NCI-H345 (cell line): ENCODE measurements at regions not wholly inside any gene's neighbourhood (a gene's known extent, or its start where the extent isn't known, plus 50 kb on each side); places are given as distances from the start of the nearest gene placed in this dataset.
"Not testable (repeated sequence)": the region's sequence is repeated elsewhere in the genome, so short reads cannot be mapped to it uniquely, and the experiment has no call there.

Experiments used
- DNase-seq: peaks from one replicate; lab custom pipeline; 2025; lab: John Stamatoyannopoulos, UW

DNA sequence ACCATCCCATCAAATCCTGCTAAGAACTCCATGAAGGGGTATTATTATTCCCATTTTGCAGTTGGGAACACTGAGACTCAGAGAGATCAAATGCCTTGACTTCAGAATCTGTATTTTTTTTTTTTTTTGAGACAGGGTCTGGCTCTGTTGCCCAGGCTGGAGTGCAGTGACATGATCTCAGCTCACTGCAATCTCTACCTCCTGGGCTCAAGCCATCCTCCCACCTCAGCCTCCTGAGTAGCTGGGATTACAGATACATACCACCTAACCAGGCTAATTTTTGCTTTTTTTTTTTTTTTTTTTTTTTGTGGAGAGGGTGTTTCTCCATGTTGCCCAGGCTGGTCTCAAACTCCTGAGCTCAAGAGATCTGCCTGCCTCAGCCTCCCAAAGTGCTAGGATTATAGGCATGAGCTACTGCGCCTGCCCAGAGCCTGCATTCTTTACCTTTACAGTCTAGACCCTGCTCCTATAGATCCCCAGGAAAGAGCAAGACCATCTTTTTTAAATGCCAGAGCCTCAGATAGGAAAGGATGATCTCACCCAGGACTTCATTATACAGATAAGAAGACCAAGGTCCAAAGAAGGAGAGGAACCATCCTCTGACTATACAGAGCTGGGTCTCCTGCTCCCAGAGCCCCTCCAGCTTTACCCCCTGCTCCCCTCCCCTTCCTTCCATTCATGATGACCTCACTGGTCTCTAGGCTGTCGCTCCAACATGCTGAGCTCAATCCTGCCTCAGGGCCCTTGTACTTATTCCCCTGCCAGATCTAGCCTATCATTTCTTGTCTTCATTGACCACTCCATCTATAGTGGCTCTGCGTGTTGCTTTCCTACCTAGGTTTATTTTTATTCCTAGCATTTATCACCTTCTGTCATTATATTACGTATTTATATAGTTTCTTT lies 138.6 kb downstream of the CEBPB start:
- DNase-seq = no peak

DNA sequence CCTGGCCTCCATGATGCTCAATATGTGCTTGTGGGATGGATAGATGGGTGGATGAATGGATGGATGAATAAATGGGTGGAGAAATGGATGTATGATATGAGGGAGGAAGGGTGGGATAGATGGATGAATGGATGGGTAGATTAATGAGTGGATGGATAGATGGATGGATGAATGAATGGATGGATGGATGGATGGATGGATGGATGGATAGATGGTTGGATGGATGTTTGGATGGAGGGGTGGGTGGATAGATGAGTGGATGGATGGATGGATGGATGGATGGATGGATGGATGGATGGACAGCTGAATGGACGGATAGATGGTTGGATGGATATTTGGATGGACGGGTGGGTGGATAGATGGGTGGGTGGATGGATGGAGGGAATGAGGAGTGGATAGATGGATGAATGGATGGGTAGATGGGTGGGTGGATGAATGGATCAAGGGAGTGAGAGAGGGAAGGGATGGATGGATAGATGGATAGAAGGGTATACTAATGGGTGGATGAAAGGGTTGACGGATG lies 139.4 kb downstream of the CEBPB start:
- DNase-seq = no peak

DNA sequence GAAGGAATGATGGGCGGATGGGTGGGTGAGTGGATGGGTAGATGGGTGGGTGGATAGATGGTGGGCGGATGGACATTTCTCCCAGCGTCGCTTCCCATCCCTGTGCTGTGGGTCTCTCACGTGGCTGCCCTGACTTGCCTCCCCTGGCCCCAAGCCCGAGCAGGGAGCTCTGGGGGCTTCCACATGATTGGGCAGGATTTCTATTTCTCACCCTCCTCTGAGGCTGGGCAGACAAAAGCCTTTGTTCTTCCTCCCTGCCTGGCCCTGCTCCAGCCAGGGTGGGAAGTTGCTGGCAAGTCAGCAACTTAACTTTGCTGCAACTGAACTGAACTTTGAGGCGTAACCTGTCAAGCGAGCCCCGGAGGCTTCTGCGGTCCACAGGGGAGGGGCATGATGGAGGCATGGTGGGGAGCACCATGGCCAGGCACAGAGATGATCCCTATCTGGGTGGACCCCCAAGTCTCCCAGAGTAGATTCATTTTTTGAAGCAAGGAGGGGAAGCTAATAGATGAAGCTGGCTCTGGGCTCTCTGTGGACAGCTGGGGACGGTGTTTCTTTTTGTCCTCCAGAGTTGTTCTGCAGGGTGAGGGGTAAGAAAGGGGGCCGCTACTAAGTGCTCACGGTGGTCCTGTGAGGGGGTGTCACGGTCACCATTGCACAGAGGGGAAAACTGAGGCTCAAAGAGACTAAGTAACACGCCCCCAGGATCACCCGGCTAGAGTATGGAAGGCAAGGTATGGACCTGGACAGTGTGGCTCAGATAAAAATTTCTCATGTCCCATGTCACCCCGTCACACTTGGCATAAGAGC lies 140.1 kb downstream of the CEBPB start:
- no peak for DNase-seq

DNA sequence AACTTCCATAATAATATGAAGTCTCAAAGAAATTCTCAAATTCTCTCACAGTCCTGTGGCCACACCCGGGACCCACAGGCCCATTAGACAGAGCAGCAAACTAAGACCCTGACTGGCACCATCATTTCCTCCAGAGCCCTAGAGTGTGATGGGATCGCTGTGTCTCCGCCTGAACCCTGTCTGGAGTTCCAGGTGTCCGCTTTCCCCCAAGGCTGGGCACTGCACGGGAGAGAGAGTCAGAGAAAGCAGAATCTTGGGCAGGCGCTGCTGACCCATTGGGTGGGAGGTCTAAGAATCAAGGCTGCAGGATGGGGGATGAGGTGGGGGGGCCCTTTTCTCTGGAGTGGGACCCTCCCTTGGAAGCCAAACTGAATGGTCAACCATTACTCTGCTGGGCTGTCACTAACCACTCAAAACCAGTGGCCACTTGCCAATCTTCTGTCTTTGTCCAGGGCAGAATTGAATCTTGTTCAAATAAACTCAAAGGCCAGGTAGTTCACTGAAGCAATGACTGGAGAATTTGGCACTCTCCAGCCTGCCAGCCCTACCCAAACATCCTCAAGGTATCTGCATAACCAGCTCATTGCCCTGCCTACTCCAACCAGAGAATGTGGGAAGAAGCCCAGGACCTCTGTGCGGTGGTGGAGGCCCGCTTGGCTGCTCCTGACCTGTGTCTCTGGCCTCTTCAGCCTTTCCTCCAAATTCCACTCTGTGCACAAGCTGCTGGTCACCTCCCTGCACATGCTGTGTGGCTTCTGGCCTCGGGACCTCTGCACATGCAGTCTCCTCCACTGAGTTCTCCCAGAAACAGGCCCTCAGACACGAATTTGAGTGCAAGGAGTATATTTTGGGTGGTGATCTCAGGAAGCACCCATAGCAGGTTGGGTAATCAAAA lies 141.1 kb downstream of the CEBPB start:
- DNase-seq = no peak

DNA sequence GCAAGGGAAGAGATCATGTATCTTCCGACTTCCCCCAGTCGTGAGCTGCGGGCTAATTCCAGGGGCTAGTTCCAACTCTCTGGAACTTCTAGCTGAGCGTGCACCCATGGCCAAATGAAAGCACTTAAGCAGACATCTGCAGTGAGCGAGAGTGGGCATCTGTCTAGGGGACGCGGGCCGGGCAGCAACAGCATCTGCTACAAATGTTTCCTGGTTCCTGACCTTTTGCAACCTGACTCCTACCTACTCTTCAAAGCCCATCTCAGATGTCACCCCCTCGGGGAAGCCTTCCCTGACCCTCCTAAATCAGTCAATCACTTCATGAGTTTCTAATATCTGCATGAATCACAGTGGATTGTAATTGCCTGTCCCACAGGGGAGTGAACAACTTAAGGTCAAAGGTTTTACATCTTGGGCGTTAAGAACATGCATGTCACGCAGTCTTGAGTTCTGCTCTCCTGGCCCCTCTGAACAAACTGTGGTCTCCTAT lies 141.9 kb downstream of the CEBPB start:
- no peak for DNase-seq

DNA sequence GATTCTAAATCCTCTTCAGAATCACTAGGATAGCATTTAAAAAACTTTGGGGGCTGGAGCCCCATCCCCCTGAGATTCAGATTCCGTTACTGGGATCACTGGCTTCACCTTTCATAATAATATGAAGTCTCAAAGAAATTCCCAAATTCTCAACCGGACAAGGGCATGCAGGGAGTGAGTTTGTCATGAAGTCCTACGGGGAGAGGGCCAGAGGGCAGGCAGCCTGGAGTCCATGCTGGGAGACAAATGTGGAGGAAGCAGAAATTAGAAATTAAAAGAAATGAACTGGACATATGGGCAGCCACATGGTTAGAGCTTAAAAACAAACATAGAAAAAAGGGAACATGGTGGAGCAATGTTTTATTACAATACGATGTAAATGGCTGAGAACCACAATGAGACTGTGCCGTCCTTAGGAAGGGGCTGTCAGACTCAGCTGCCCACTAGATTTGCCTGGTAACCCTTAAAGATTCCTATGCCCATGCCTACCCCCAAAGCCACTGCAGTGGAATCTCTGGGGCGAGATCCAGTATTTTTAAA lies 142.6 kb downstream of the CEBPB start:
- DNase-seq = no peak

DNA sequence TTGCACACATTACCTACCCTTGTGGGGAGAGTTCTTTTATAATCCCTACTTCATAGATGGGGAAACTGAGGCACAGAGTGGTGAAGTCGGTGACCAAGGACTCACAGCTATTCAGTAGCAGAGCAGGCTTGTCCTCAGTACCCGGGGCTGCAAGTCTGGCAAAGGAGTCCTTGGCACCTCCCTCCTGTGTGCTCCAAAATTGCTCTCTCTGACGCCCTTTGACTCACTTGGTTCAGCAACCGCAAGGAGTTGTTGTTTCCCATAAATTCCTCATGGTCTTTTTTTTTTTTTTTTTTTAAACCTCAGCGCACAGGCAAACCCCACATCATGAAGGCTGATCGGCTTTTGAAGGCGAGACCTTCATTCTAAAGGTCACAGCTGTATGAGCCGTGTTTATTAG lies 143.2 kb downstream of the CEBPB start:
- no peak for DNase-seq

DNA sequence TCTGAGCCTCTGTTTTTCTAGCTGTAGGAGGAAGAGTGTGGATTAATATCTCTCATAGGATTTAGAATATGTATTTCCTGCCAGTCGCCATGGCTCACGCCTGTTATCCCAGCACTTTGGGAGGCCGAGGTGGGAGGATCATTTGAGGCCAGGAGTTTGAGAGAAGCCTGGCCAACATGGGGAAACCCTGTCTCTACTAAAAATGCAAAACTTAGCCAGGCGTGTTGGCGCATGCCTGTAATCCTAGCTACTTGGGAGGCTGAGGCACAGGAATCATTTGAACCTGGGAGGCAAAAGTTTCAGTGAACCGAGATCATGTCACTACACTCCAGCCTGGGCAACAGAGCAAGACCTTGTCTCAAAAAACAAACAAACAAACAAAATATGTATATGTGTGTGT lies 143.9 kb downstream of the CEBPB start:
- not testable (repeated sequence) for DNase-seq

DNA sequence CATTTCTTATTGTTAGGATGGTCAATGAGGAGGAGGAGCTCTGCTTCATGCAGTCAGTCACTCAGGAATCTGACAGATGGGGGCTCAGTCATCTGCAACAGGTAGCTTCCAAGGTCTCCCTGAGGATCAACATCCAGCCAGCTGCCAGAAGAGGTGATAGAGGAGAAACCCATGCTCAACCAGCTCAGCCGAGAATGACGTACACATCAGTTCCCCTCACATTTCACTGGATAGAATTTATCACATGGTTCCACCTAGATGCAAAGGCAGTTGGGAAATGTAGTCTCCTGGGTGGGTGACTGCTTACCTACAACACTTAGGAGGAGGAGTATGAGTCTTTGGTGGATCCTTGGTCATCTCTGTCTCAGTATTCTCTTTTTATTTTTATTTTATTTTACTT lies 144.5 kb downstream of the CEBPB start:
- DNase-seq = peak; percentile 66

DNA sequence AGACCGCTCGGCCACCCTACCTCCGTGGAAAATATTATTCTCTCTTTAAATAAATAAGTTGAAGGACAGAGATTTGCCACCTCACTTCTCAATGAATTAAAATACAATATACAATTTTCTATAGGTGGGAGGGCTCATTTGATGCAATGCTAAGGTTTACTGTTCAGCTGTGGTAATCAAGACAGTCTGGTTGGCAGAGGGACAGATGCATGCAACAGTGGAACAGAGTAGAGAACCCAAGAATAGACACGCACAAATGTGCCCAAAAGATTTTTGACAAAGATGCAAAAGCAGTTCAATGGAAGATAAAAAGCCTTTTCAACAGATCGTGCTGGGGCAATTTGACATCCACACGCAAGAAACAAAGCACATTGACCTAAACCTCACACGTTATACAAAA lies 145.2 kb downstream of the CEBPB start:
- no peak for DNase-seq

DNA sequence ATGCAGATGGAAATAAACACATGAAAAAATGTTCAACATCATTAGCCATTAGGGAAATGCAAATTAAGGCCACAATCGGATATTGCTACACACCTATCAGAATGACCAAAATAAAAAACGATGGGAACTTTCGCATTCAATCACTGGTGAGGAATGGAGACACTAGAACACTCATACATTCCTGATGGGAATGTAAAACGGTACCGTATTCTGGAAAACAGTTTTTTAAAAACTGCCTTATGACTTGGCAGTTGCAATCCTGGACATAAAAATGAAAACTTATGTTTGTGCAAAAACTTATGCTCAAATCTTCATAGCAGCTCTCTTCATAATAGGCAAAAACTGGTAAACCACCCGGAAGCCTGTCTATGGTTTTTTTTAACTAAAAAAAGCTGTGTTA lies 146.0 kb downstream of the CEBPB start:
- no peak for DNase-seq

DNA sequence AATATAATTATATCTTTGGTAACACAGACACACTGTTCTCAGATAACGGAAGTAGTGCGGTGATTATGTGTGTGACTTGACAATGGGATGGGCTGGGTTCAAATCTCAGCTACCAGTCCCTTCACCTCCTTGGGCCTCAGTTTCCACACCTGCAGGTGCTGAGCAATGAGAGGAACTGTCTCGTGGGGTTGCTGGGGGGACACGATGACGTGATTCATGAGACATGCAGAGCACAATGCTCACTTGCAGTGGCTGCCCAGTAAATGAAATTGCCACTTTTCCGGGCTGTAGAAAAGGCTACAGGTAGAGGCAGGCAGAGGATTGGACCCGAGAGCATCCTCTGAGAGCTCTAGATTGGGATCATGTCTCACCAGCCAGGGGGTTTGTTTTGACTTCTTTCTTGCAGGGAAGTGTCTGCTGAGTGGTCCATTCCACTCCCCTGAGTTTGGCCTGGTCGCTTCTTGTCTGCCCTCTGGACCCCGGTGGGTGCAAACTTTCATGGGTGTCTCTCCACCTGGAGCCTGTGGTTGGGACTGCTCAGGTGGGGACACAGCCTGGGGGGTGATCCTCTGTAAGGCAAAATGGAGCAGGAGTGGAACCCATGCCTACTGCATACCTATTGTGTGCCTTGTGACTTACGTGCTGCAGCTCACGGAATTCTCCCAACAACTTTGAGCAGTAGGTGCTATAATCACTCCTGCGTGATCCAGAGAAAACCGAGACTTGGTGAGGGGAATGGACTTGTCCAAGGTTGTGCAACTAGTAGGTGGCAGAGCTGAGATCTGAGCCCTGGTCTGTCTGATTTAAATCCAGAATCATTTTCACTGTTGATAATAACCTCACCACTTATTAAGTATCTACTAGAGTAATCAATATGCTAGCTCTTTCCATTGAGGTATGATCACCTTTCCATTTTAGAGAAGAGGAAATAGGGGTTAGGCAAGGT lies 147.2 kb downstream of the CEBPB start:
- DNase-seq = no peak

DNA sequence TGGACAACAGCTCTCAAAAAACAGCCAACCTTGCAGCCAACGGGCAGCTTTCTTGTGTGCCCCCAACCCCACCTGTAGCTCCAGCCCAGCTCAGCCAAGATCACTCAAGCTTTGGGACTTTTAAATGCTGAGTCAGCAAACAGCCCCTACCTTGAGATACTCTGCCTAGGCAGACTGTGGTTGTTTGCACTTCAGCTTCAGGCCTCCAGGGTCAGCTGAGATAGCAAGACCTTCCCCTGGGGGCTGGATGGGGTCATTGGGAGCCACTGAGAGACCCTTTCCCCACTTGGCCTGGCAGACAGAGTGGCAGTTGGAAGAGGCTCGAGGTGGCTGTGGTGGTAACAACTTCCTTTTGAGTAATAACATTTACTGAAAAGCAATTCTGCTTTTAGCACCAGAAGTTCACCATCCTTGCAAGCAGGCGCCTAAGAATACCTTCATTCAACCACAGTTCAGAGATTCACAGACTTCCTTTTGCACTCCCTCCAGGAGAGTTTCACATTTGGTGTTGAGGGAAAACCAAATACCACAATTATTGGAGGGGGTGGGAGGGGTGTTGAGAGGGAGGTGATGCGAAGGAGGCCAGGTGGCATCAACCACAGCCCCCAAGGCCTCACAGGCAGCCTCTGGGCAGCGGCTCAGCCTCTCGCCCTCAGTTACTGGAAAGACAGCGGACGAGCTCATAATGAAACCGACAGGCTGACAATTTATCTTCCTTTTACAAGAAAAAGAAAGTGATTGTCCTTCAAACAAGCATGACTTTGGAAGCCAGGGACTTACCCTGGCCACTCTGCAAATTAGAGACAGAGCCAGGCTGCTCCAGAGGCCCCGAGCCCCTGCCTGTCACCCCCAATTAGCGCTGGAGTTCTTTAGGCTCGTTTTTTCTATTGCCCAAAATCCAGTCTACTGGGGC lies 148.1 kb downstream of the CEBPB start:
- DNase-seq = no peak

DNA sequence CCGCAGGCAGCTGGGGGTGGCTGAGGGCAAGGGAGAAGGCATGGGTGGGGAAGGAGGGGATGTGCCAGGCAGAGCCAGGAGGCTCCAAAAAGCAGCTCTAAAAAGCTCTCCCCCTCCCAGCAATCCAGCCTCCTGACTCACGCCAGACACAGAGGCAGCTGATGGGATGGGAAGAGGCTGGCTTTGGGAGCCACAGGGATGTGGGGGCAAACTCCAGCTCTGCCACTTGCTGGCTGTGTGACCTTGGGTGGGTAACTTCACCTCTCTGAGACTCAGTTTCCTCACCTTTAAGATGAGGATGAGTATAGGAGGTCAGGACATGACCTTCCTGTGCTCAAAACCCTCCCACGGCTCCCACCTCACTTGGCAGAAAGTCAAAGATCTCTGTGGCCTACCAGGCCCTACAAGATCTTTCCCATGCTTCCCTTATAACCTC lies 148.9 kb downstream of the CEBPB start:
- no peak for DNase-seq

DNA sequence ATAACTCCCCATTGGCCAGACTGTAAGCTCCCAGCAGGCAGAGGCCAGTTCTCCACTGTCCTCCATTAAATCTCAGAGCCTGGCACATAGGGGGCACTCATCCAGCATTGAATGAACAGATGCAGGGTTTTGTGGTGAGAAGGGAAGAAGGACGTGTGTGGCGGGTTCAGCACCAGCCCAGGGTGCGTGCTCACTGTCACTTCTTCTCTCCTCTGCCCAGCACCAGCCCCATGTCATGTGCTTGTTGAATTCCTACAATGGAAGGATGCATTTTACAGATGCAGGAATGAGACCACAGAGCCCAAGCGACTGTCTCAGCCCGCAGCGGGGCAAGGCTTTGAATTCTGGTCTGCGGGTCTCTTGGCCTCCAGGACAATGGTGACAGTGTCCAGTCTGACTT lies 149.9 kb downstream of the CEBPB start:
- DNase-seq = no peak

DNA sequence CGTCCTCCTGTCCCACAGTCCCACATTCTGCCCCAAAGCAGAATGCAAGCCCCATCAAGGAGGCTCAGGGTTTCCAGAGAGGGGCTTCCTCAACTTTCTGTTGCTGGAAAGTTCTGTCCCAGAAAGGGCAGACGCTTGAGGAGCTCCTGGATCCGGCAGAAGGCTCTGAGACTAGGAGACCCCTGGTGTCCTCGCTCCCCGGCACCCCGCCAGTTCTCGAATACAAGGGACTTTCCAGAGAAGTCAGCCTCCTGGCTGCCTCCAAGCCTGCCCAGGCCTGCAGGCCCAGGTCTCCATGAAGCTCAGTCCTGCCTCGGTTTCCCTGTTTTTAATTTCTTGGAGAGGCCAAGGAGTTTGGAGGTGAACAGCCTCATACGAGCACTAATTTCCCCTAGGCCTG lies 150.4 kb downstream of the CEBPB start:
- DNase-seq = no peak

DNA sequence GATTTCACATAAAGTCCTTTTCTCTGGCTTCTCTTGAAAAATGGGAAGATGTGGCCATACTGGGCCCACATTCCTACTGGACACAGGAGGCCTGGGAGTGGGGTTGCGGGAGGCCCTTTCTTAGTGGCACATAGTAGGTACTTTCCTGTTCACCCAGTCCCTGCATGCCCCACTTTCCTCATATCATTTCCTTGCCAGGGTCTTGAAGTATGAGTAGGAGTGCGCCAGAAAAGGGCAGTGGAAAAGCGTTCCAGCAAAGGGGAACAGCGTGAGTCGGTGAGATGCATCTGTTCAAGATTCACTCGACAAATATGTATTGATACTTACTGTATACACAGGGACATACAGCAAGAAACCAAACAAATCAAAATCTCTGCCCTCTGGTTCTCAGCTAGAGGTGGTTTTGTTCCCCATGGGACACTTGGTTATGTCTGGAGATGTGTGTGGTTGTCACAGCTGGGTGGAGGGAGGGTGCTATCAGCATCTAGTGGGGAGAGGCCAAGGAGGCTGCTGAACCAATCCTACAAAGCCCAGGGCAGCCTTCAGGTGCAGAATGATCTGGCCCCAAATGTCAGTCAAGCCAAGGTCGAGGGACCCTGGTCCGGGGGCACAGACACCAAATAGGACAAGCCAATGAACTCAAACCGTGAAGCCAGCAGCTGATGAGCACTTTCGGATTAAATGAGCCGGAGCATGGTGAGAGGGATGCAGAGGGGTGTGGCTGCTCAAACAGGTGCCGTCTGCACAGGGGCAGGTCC lies 151.4 kb downstream of the CEBPB start:
- peak; percentile 97 for DNase-seq

DNA sequence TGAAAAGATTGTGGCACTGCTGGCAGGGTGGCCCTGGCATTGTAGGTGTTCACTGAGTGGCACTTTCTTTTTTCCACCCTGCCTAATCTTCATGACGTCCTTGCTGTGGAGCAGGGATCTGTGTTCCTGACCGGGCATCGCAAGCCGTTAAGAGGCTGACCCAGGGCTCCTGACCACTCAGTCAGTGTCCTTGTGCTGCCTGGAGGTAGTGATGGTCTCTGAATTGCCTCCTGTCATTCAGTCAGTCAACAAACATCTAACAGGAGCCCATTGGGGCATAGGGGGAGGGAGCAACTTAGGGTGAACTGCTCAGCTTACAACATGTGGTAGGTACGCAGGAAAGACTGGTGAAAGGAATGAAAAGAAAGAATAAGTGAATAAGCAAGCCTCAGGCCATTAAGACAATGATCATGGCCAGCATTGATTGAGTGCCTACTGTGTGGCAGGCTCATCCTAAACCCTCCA lies 152.0 kb downstream of the CEBPB start:
- no peak for DNase-seq
